ENCODE measurements at regions not wholly inside any gene's neighbourhood (a gene's known extent, or its start where the extent isn't known, plus 50 kb on each side); places are given as distances from the start of the nearest gene placed in this dataset.

DNA sequence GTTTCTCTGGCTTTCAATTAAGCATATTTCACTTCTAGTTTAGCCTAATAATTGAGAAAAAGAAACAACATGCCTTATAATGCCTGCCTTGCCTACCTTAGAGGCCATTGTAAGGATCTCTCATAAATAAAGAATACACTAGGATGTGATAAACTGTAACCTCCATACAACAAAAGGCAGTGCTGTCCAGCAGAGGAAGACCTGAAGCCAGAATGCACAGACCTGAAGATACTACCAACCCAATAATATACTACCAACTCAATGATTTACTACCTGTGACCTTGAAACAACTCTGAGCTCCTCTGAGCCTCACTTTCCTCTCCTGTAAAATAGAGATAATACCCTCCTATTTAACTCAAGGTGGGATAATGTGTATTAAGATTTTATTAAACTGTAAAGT, 361.3 kb downstream of the TTLL7 start:
- TF ChIP-seq, protein P1, sequence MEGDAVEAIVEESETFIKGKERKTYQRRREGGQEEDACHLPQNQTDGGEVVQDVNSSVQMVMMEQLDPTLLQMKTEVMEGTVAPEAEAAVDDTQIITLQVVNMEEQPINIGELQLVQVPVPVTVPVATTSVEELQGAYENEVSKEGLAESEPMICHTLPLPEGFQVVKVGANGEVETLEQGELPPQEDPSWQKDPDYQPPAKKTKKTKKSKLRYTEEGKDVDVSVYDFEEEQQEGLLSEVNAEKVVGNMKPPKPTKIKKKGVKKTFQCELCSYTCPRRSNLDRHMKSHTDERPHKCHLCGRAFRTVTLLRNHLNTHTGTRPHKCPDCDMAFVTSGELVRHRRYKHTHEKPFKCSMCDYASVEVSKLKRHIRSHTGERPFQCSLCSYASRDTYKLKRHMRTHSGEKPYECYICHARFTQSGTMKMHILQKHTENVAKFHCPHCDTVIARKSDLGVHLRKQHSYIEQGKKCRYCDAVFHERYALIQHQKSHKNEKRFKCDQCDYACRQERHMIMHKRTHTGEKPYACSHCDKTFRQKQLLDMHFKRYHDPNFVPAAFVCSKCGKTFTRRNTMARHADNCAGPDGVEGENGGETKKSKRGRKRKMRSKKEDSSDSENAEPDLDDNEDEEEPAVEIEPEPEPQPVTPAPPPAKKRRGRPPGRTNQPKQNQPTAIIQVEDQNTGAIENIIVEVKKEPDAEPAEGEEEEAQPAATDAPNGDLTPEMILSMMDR (conservative IDR thresholded peaks at IDR 0.05; ENCODE audit: low read depth, low read length), result no peak
- no peak for TF ChIP-seq EZH2 (IDR thresholded peaks at IDR 0.05; ENCODE audit: borderline replicate concordance, low read depth, low read length, poor library complexity, severe bottlenecking)
- DNase-seq (ENCODE audit: low spot score), result no peak
- Histone ChIP-seq H3K4me3 (ENCODE audit: low read depth, low read length, poor library complexity, severe bottlenecking) (no peak overlapping the region), H3K9me3 (ENCODE audit: low read depth, low read length, poor library complexity, severe bottlenecking) (no peaks in the 10 kb centered on the region), H3K27me3 (replicated peaks; ENCODE audit: insufficient read depth, low read depth, low read length, poor library complexity) (peaks cover 5% of the 10 kb centered on the region), H3K27ac (ENCODE audit: low read depth, low read length, poor library complexity, severe bottlenecking) (no peak overlapping the region), H3K4me1 (ENCODE audit: insufficient read depth, low read length, poor library complexity, severe bottlenecking) (no peaks in the 10 kb centered on the region), H3K36me3 (ENCODE audit: insufficient read depth, low read length, poor library complexity, severe bottlenecking) (no peaks in the 10 kb centered on the region)
- no TSS peak for BruUV-seq (replicated peaks)
- ChIA-PET CTCF (no interaction called here), POLR2A (ENCODE audit: low non-redundant PET) (no interaction called here)
- intact Hi-C loops (cut with micrococcal nuclease; ENCODE audit: unreplicated experiment), result no loop called here

DNA sequence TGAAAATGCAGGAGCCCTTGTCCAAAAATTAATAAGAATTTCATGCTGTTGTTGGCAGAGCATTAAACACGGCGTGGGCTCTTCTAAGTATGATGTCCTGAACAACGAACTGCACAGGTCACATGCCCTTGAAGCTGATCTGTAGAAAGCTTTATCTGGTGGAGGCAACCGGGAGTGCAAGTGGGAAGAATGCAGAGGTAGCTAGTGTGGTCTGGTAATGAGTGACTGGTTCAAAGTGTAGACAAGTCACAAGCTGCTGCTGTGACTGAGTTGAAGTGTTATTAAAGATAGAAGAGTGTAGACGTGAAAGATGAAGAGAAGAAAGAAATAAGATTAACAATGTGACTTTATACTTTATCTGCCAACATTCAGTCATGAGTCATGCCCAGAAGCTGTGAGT, 361.9 kb downstream of the TTLL7 start:
- H3K27ac ChIP-seq (ENCODE audit: low read depth, low read length, poor library complexity, severe bottlenecking), result no peak overlapping the region
- POLR2A ChIA-PET (ENCODE audit: low non-redundant PET), result interaction anchor here (0.6 kb wide), 1 partner anchor 1947 kb away, joined by 3 read pairs; no protein-coding TSS in a partner anchor
- no peak overlapping the region for H3K4me3 ChIP-seq (ENCODE audit: low read depth, low read length, poor library complexity, severe bottlenecking)
- H3K27me3 ChIP-seq (replicated peaks; ENCODE audit: insufficient read depth, low read depth, low read length, poor library complexity), result peaks cover 10% of the 10 kb centered on the region
- intact Hi-C loops (cut with micrococcal nuclease; ENCODE audit: unreplicated experiment), result no loop called here
- no peaks in the 10 kb centered on the region for H3K36me3 ChIP-seq (ENCODE audit: insufficient read depth, low read length, poor library complexity, severe bottlenecking)
- no peaks in the 10 kb centered on the region for H3K9me3 ChIP-seq (ENCODE audit: low read depth, low read length, poor library complexity, severe bottlenecking)
- no peaks in the 10 kb centered on the region for H3K4me1 ChIP-seq (ENCODE audit: insufficient read depth, low read length, poor library complexity, severe bottlenecking)
- TF ChIP-seq, protein P1 (conservative IDR thresholded peaks at IDR 0.05; ENCODE audit: low read depth, low read length), result no peak
- TF ChIP-seq EZH2 (IDR thresholded peaks at IDR 0.05; ENCODE audit: borderline replicate concordance, low read depth, low read length, poor library complexity, severe bottlenecking), result no peak
- no TSS peak for BruUV-seq (replicated peaks)
- DNase-seq (ENCODE audit: low spot score), result no peak
- CTCF ChIA-PET, result no interaction called here

DNA sequence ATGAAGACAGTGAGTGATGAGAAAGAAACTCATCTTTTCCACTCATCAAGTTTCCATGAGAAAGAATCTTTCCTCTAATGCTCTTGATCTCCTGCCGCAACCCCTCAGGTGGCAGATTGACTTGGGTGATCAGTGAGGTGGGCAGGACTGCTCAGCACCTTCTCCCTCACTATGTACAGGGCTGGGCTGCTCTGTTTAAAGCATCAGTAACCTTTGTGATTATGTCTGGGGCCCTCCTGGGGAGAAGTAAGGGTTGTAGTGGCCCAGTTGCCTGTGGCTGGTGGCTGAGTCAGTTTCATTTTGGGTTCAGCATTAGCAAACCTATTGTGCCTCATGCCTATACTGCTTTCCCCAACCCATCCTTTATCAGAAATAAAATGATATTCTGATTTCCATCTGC, 366.0 kb downstream of the TTLL7 start:
- no peaks in the 10 kb centered on the region for H3K4me1 ChIP-seq (ENCODE audit: insufficient read depth, low read length, poor library complexity, severe bottlenecking)
- no peaks in the 10 kb centered on the region for H3K9me3 ChIP-seq (ENCODE audit: low read depth, low read length, poor library complexity, severe bottlenecking)
- intact Hi-C loops (cut with micrococcal nuclease; ENCODE audit: unreplicated experiment), result no loop called here
- H3K36me3 ChIP-seq (ENCODE audit: insufficient read depth, low read length, poor library complexity, severe bottlenecking), result no peaks in the 10 kb centered on the region
- BruUV-seq (replicated peaks), result no TSS peak
- no peak overlapping the region for H3K4me3 ChIP-seq (ENCODE audit: low read depth, low read length, poor library complexity, severe bottlenecking)
- no peak overlapping the region for H3K27ac ChIP-seq (ENCODE audit: low read depth, low read length, poor library complexity, severe bottlenecking)
- POLR2A ChIA-PET (ENCODE audit: low non-redundant PET), result no interaction called here
- CTCF ChIA-PET, result no interaction called here
- no peak for DNase-seq (ENCODE audit: low spot score)
- TF ChIP-seq, protein P1 (conservative IDR thresholded peaks at IDR 0.05; ENCODE audit: low read depth, low read length), result no peak
- TF ChIP-seq EZH2 (IDR thresholded peaks at IDR 0.05; ENCODE audit: borderline replicate concordance, low read depth, low read length, poor library complexity, severe bottlenecking), result no peak
- peaks cover 11% of the 10 kb centered on the region for H3K27me3 ChIP-seq (replicated peaks; ENCODE audit: insufficient read depth, low read depth, low read length, poor library complexity)

Measured in A673 (cell line).